IMR-90 (cell line): ENCODE measurements at regions not wholly inside any gene's neighbourhood (a gene's known extent, or its start where the extent isn't known, plus 50 kb on each side); places are given as distances from the start of the nearest gene placed in this dataset.

ENCODE experiments used
- ATAC-seq: fragments of 200-7000 bp; cut with Tn5 transposase; 2 replicates; pipeline ENCODE4 v1.9.1; 2020; ENCODE audit warnings: low read depth, mild to moderate bottlenecking, moderate library complexity
- BruUV-seq: library from RNA; stranded (reverse); fragments of 400-500 nt; replicated peaks from 2 replicates; lab custom pipeline; 2021; lab: Mats Ljungman, UMichigan
- CTCF ChIA-PET: fragments of 300-600 bp; formaldehyde crosslinking; extraction: SDS; loops from one replicate; lab custom pipeline; 2021; ENCODE audit warnings: antibody characterized with exemption; lab: Yijun Ruan, JAX
- POLR2A ChIA-PET: fragments of 300-600 bp; sonication (Branson Sonifier 250); formaldehyde crosslinking; loops from one replicate; lab custom pipeline; 2022; ENCODE audit warnings: antibody characterized with exemption; ENCODE audit not compliant: unreplicated experiment; lab: Charles Lee
- DNase-seq: peaks from one replicate; pipeline ENCODE4 v3.0.0; 2013
- H2AFZ ChIP-seq: replicated peaks from 2 replicates; pipeline ENCODE3; 2013; ENCODE audit warnings: low read length, mild to moderate bottlenecking; ENCODE audit not compliant: poor library complexity
- H2AK5ac ChIP-seq: 2 replicates; pipeline ENCODE4 v1.6.1; 2013; ENCODE audit warnings: low read depth, low read length, inconsistent platforms
- H2AK9ac ChIP-seq: replicated peaks from 2 replicates; pipeline ENCODE3; 2013; ENCODE audit warnings: mild to moderate bottlenecking, low read depth, low read length, moderate library complexity; ENCODE audit not compliant: poor library complexity
- H2BK120ac ChIP-seq: 2 replicates; pipeline ENCODE4 v1.6.1; 2013; ENCODE audit warnings: low read depth, low read length, inconsistent platforms
- H2BK15ac ChIP-seq: 3 replicates; pipeline ENCODE4 v1.6.1; 2013; ENCODE audit warnings: low read depth, low read length, inconsistent platforms
- H2BK20ac ChIP-seq: 2 replicates; pipeline ENCODE4 v1.6.1; 2013; ENCODE audit warnings: low read depth, mild to moderate bottlenecking, inconsistent platforms, low read length, moderate library complexity
- H2BK5ac ChIP-seq: 2 replicates; pipeline ENCODE4 v1.6.1; 2013; ENCODE audit warnings: mild to moderate bottlenecking, low read depth, low read length, inconsistent platforms; ENCODE audit not compliant: poor library complexity, severe bottlenecking
- H3K14ac ChIP-seq: replicated peaks from 2 replicates; pipeline ENCODE4 v1.6.1; 2013; ENCODE audit warnings: low read depth, low read length, inconsistent platforms
- H3K18ac ChIP-seq: 2 replicates; pipeline ENCODE4 v1.6.1; 2013; ENCODE audit warnings: low read depth, low read length, control low read depth
- H3K23ac ChIP-seq: 2 replicates; pipeline ENCODE4 v1.6.1; 2013; ENCODE audit warnings: low read depth, low read length, inconsistent platforms
- H3K27ac ChIP-seq: 2 replicates; pipeline ENCODE4 v1.5.1; 2013; ENCODE audit warnings: mild to moderate bottlenecking, control low read depth, low read length; ENCODE audit not compliant: insufficient read depth
- H3K27me3 ChIP-seq: 2 replicates; pipeline ENCODE4 v1.6.1; 2013; ENCODE audit warnings: low read length; ENCODE audit not compliant: control insufficient read depth, insufficient read depth
- H3K36me3 ChIP-seq: 2 replicates; pipeline ENCODE4 v1.6.1; 2013; ENCODE audit warnings: low read length, mixed read lengths; ENCODE audit not compliant: control insufficient read depth, insufficient read depth
- H3K4ac ChIP-seq: 2 replicates; pipeline ENCODE4 v1.6.1; 2013; ENCODE audit warnings: low read depth, low read length, inconsistent platforms
- H3K4me1 ChIP-seq: 2 replicates; pipeline ENCODE4 v1.6.1; 2013; ENCODE audit warnings: low read length, mixed read lengths; ENCODE audit not compliant: control insufficient read depth, insufficient read depth
- H3K4me2 ChIP-seq: 2 replicates; pipeline ENCODE4 v1.6.1; 2013; ENCODE audit warnings: low read depth, mild to moderate bottlenecking, control low read depth, low read length, moderate library complexity
- H3K4me3 ChIP-seq: 2 replicates; pipeline ENCODE4 v1.5.1; 2013; ENCODE audit warnings: low read depth, mild to moderate bottlenecking, control low read depth, low read length, moderate library complexity; ENCODE audit not compliant: insufficient read depth
- H3K56ac ChIP-seq: 2 replicates; pipeline ENCODE4 v1.6.1; 2013; ENCODE audit warnings: low read length, inconsistent platforms; ENCODE audit not compliant: insufficient read depth; ENCODE audit errors: extremely low read depth
- H3K79me1 ChIP-seq, 2 experiments: 2 replicates each; pipeline ENCODE4 v1.6.1; 2013; ENCODE audit warnings: low read length in 2 of 2, inconsistent platforms in 1 of 2, low read depth in 1 of 2
- H3K9ac ChIP-seq: 2 replicates; pipeline ENCODE4 v1.6.1; 2013; ENCODE audit warnings: low read depth, low read length, control low read depth
- H3K9me1 ChIP-seq: 2 replicates; pipeline ENCODE4 v1.6.1; 2013; ENCODE audit warnings: low read length, inconsistent platforms; ENCODE audit not compliant: insufficient read depth
- H3K9me3 ChIP-seq: 2 replicates; pipeline ENCODE4 v1.6.1; 2013; ENCODE audit warnings: low read length; ENCODE audit not compliant: control insufficient read depth, insufficient read depth
- H4K20me1 ChIP-seq: 2 replicates; pipeline ENCODE4 v1.6.1; 2013; ENCODE audit warnings: low read length, inconsistent platforms; ENCODE audit not compliant: insufficient read depth
- H4K5ac ChIP-seq: 2 replicates; pipeline ENCODE4 v1.6.1; 2013; ENCODE audit warnings: mild to moderate bottlenecking, low read depth, low read length, control low read depth
- H4K8ac ChIP-seq, 2 experiments: 2 replicates each; pipeline ENCODE4 v1.6.1; 2013; ENCODE audit warnings: low read depth in 2 of 2, low read length in 2 of 2, control low read depth in 1 of 2, inconsistent platforms in 1 of 2
- H4K91ac ChIP-seq: 2 replicates; pipeline ENCODE4 v1.6.1; 2013; ENCODE audit warnings: low read depth, low read length, inconsistent platforms; ENCODE audit not compliant: insufficient read depth
- BHLHE40 ChIP-seq: fragments of 150-350 bp; IDR thresholded peaks from 2 replicates; pipeline ENCODE4 v1.6.1; 2016; ENCODE audit warnings: mild to moderate bottlenecking, low read depth, low read length
- CEBPB ChIP-seq: IDR thresholded peaks from 2 replicates; pipeline ENCODE4 v1.6.1; 2012; ENCODE audit warnings: low read depth, low read length, improper control_type of control experiment
- CHD1 ChIP-seq: IDR thresholded peaks from 2 replicates; pipeline ENCODE4 v1.6.1; 2012; ENCODE audit warnings: low read depth, low read length, improper control_type of control experiment
- CTCF ChIP-seq: conservative IDR thresholded peaks from 2 replicates; pipeline ENCODE4 v1.5.1; 2012; ENCODE audit warnings: mild to moderate bottlenecking, low read depth, low read length, improper control_type of control experiment
- ELK1 ChIP-seq: fragments of 150-350 bp; IDR thresholded peaks from 2 replicates; pipeline ENCODE4 v1.6.1; 2016; ENCODE audit warnings: low read depth, mild to moderate bottlenecking, low read length, moderate library complexity, borderline replicate concordance
- FOS ChIP-seq: fragments of 150-350 bp; IDR thresholded peaks from 2 replicates; pipeline ENCODE4 v1.6.1; 2016; ENCODE audit warnings: low read depth, low read length
- MAFK ChIP-seq: IDR thresholded peaks from 2 replicates; pipeline ENCODE4 v1.6.1; 2012; ENCODE audit warnings: low read depth, low read length, improper control_type of control experiment
- MAZ ChIP-seq: IDR thresholded peaks from 2 replicates; pipeline ENCODE4 v1.6.1; 2012; ENCODE audit warnings: low read depth, mild to moderate bottlenecking, low read length, improper control_type of control experiment, moderate library complexity, borderline replicate concordance
- MXI1 ChIP-seq: IDR thresholded peaks from 2 replicates; pipeline ENCODE4 v1.6.1; 2012; ENCODE audit warnings: low read depth, mild to moderate bottlenecking, low read length, moderate library complexity, borderline replicate concordance
- NFE2L2 ChIP-seq: fragments of 150-350 bp; IDR thresholded peaks from 2 replicates; pipeline ENCODE4 v1.6.1; 2016; ENCODE audit warnings: low read depth, mild to moderate bottlenecking, low read length
- POLR2A ChIP-seq: IDR thresholded peaks from 2 replicates; pipeline ENCODE4 v1.6.1; 2012; ENCODE audit warnings: mild to moderate bottlenecking, low read depth, low read length
- RAD21 ChIP-seq: IDR thresholded peaks from 2 replicates; pipeline ENCODE4 v1.6.1; 2012; ENCODE audit warnings: low read length, improper control_type of control experiment
- RCOR1 ChIP-seq: IDR thresholded peaks from 2 replicates; pipeline ENCODE4 v1.6.1; 2012; ENCODE audit warnings: mild to moderate bottlenecking, low read length, improper control_type of control experiment; ENCODE audit not compliant: insufficient replicate concordance
- RFX5 ChIP-seq: IDR thresholded peaks from 2 replicates; pipeline ENCODE4 v1.8.0; 2012; ENCODE audit warnings: low read depth, mild to moderate bottlenecking, low read length, moderate library complexity
- SMC3 ChIP-seq: fragments of 150-350 bp; IDR thresholded peaks from 2 replicates; pipeline ENCODE4 v1.6.1; 2016; ENCODE audit warnings: low read depth, mild to moderate bottlenecking, antibody characterized with exemption, low read length, moderate library complexity
- USF2 ChIP-seq: fragments of 150-350 bp; IDR thresholded peaks from 2 replicates; pipeline ENCODE4 v1.6.1; 2017; ENCODE audit warnings: mild to moderate bottlenecking, antibody characterized with exemption, low read length, low read depth
- WGBS, 2 experiments: methylation state at CpG; one replicate each; pipeline versions ENCODE4 v1.1.5 to v1.1.7; 2013; ENCODE audit warnings: missing lambda C conversion rate in 2 of 2; ENCODE audit not compliant: insufficient read length in 1 of 2; ENCODE audit errors: extremely low coverage in 2 of 2; 5-methylcytosine and 5-hydroxymethylcytosine counted together
- dilution Hi-C: fragments of 300-500 bp; cut with HindIII; formaldehyde crosslinking; loops from one replicate; pipeline ENCODE4 v1.14.3; 2018; ENCODE audit warnings: low sequenced_read_pairs; ENCODE audit not compliant: unreplicated experiment
- in situ Hi-C: fragments of 300-500 bp; cut with MboI; formaldehyde crosslinking; loops from 3 replicates; pipeline ENCODE4 v1.14.3; 2019; ENCODE audit warnings: low sequenced_read_pairs, inconsistent platforms, mixed read lengths
- intact Hi-C: fragments of 100-400 bp; cut with micrococcal nuclease; formaldehyde crosslinking; loops from 2 replicates; pipeline ENCODE4 v1.10.0; 2022

- ChIA-PET POLR2A (no interaction called here), CTCF (no interaction called here)
- intact Hi-C loops (no loop called here), dilution Hi-C loops (no loop called here), in situ Hi-C loops (no loop called here)
- no peaks in the 10 kb centered on the region for H3K36me3 ChIP-seq
- no peak overlapping the region for H2AK5ac ChIP-seq
- no peak overlapping the region for H4K8ac ChIP-seq
- BruUV-seq = no TSS peak
- 0 out of 2 replicates have a peak, but pooled peaks cover 2% of the 10 kb centered on the region for H3K9me3 ChIP-seq
- ATAC-seq (no peak), DNase-seq (no peak)
- no peak overlapping the region for H3K56ac ChIP-seq
- H4K20me1 ChIP-seq = no peaks in the 10 kb centered on the region
- no peak overlapping the region for H2BK20ac ChIP-seq
- H3K4me2 ChIP-seq = no peak overlapping the region
- H3K27ac ChIP-seq = no peak overlapping the region
- no peaks in the 10 kb centered on the region for H3K9me1 ChIP-seq
- H3K4me1 ChIP-seq = no peaks in the 10 kb centered on the region
- whole genome bisulfite sequencing, 2 experiments = no CpG with 5 or more reads among the region's 3 CpGs
- H3K79me1 ChIP-seq = no peaks in the 10 kb centered on the region
- H3K4me3 ChIP-seq = no peak overlapping the region
- no peak overlapping the region for H2BK5ac ChIP-seq
- H3K18ac ChIP-seq = no peak overlapping the region
- H2AFZ ChIP-seq = no peak overlapping the region
- H2AK9ac ChIP-seq = no peak overlapping the region
- no peak overlapping the region for H3K9ac ChIP-seq
- H2BK120ac ChIP-seq = no peak overlapping the region
- no peak overlapping the region for H2BK15ac ChIP-seq
- H4K5ac ChIP-seq = no peak overlapping the region
- no peak overlapping the region for H3K14ac ChIP-seq
- no peak overlapping the region for H4K91ac ChIP-seq
- H3K23ac ChIP-seq = no peak overlapping the region
- no peak overlapping the region for H3K4ac ChIP-seq
- no peak for TF ChIP-seq USF2
- no peak for TF ChIP-seq RCOR1
- TF ChIP-seq SMC3 = no peak
- no peak for TF ChIP-seq ELK1
- TF ChIP-seq POLR2A = no peak
- no peak for TF ChIP-seq RAD21
- no peak for TF ChIP-seq CHD1
- TF ChIP-seq NFE2L2 = no peak
- no peak for TF ChIP-seq MAZ
- no peak for TF ChIP-seq MXI1
- TF ChIP-seq FOS = no peak
- no peak for TF ChIP-seq CTCF
- no peak for TF ChIP-seq BHLHE40
- no peak for TF ChIP-seq RFX5
- no peak for TF ChIP-seq MAFK
- TF ChIP-seq CEBPB = no peak
- H3K27me3 ChIP-seq = no peaks in the 10 kb centered on the region
Measured at GRCh38 chr3:95097493-95097892, 1034.6 kb downstream of the NSUN3 start.
